SK-N-SH (cell line): ENCODE measurements at regions not wholly inside any gene's neighbourhood (a gene's known extent, or its start where the extent isn't known, plus 50 kb on each side); places are given as distances from the start of the nearest gene placed in this dataset.

ENCODE experiments used
- CTCF ChIP-seq: fragments of 200-600 bp; sonication (generic); IDR thresholded peaks from 2 replicates; pipeline ENCODE4 v1.6.1; 2017; ENCODE audit warnings: antibody characterized with exemption, mild to moderate bottlenecking, moderate library complexity
- ELF1 ChIP-seq: IDR thresholded peaks from 2 replicates; pipeline ENCODE4 v1.4.0; 2012
- POLR2AphosphoS5 ChIP-seq: IDR thresholded peaks from 2 replicates; pipeline ENCODE4 v1.6.1; 2012; ENCODE audit warnings: low read depth, low read length
- RAD21 ChIP-seq: IDR thresholded peaks from 2 replicates; pipeline ENCODE4 v1.6.1; 2012; ENCODE audit warnings: mild to moderate bottlenecking, low read length
- RXRA ChIP-seq: IDR thresholded peaks from 2 replicates; pipeline ENCODE4 v1.4.0; 2012; ENCODE audit warnings: low read depth, mild to moderate bottlenecking, borderline replicate concordance
- SIN3A ChIP-seq: IDR thresholded peaks from 2 replicates; pipeline ENCODE4 v1.6.1; 2012; ENCODE audit warnings: low read depth, mild to moderate bottlenecking, low read length, moderate library complexity, borderline replicate concordance

- TF ChIP-seq CTCF (no peak), POLR2AphosphoS5 (no peak), SIN3A (no peak), ELF1 (no peak), RAD21 (no peak), RXRA (no peak)
Measured at GRCh38 chr5:65087154-65087553, 318.4 kb downstream of the CWC27 start.
